ENCODE measurements at regions not wholly inside any gene's neighbourhood (a gene's known extent, or its start where the extent isn't known, plus 50 kb on each side); places are given as distances from the start of the nearest gene placed in this dataset.
"Not testable (repeated sequence)": the region's sequence is repeated elsewhere in the genome, so short reads cannot be mapped to it uniquely, and the experiment has no call there.

GRCh38 chr10:25797888-25798429 lies 136.1 kb upstream of the MYO3A start:
- DNase-seq (ENCODE audit: extremely low read depth in 1 of 2, low read depth in 1 of 2), result no peak

GRCh38 chr10:25804505-25804904 lies 129.5 kb upstream of the MYO3A start:
- no peak for DNase-seq (ENCODE audit: extremely low read depth in 1 of 2, low read depth in 1 of 2)

GRCh38 chr10:25805986-25806385 lies 128.0 kb upstream of the MYO3A start:
- no peak for DNase-seq (ENCODE audit: extremely low read depth in 1 of 2, low read depth in 1 of 2)

- DNase-seq (ENCODE audit: extremely low read depth in 1 of 2, low read depth in 1 of 2), result no peak
Measured at GRCh38 chr10:25808372-25808771, 125.7 kb upstream of the MYO3A start.

GRCh38 chr10:25811052-25811685 lies 122.9 kb upstream of the MYO3A start:
- DNase-seq (ENCODE audit: extremely low read depth in 1 of 2, low read depth in 1 of 2), result no peak

- no peak for DNase-seq (ENCODE audit: extremely low read depth in 1 of 2, low read depth in 1 of 2)
Measured at GRCh38 chr10:25813511-25813910, 120.5 kb upstream of the MYO3A start.

GRCh38 chr10:25815236-25815635 lies 118.8 kb upstream of the MYO3A start:
- DNase-seq (ENCODE audit: extremely low read depth in 1 of 2, low read depth in 1 of 2), result no peak

- DNase-seq (ENCODE audit: extremely low read depth in 1 of 2, low read depth in 1 of 2), result no peak
Measured at GRCh38 chr10:25815999-25816768, 117.8 kb upstream of the MYO3A start.

GRCh38 chr10:25817200-25817599 lies 116.8 kb upstream of the MYO3A start:
- no peak for DNase-seq (ENCODE audit: extremely low read depth in 1 of 2, low read depth in 1 of 2)

- DNase-seq (ENCODE audit: extremely low read depth in 1 of 2, low read depth in 1 of 2), result no peak
Measured at GRCh38 chr10:25818751-25819150, 115.3 kb upstream of the MYO3A start.

GRCh38 chr10:25820472-25820871 lies 113.6 kb upstream of the MYO3A start:
- DNase-seq (ENCODE audit: extremely low read depth in 1 of 2, low read depth in 1 of 2), result no peak

GRCh38 chr10:25820874-25821273 lies 113.2 kb upstream of the MYO3A start:
- no peak for DNase-seq (ENCODE audit: extremely low read depth in 1 of 2, low read depth in 1 of 2)

- no peak for DNase-seq (ENCODE audit: extremely low read depth in 1 of 2, low read depth in 1 of 2)
Measured at GRCh38 chr10:25824050-25824449, 110.0 kb upstream of the MYO3A start.

- DNase-seq (ENCODE audit: extremely low read depth in 1 of 2, low read depth in 1 of 2), result no peak
Measured at GRCh38 chr10:25828475-25828874, 105.6 kb upstream of the MYO3A start.

- no peak for DNase-seq (ENCODE audit: extremely low read depth in 1 of 2, low read depth in 1 of 2)
Measured at GRCh38 chr10:25831080-25831479, 102.9 kb upstream of the MYO3A start.

- no peak for DNase-seq (ENCODE audit: extremely low read depth in 1 of 2, low read depth in 1 of 2)
Measured at GRCh38 chr10:25839683-25840082, 94.3 kb upstream of the MYO3A start.

- DNase-seq (ENCODE audit: extremely low read depth in 1 of 2, low read depth in 1 of 2), result not testable (repeated sequence)
Measured at GRCh38 chr10:25840875-25841274, 93.2 kb upstream of the MYO3A start.

GRCh38 chr10:25842146-25842545 lies 91.9 kb upstream of the MYO3A start:
- no peak for DNase-seq (ENCODE audit: extremely low read depth in 1 of 2, low read depth in 1 of 2)

GRCh38 chr10:25843551-25844170 lies 90.4 kb upstream of the MYO3A start:
- DNase-seq (ENCODE audit: extremely low read depth in 1 of 2, low read depth in 1 of 2), result no peak

GRCh38 chr10:25844716-25845115 lies 89.3 kb upstream of the MYO3A start:
- not testable (repeated sequence) for DNase-seq (ENCODE audit: extremely low read depth in 1 of 2, low read depth in 1 of 2)

GRCh38 chr10:25849268-25849667 lies 84.8 kb upstream of the MYO3A start:
- no peak for DNase-seq (ENCODE audit: extremely low read depth in 1 of 2, low read depth in 1 of 2)

- DNase-seq (ENCODE audit: extremely low read depth in 1 of 2, low read depth in 1 of 2), result no peak
Measured at GRCh38 chr10:25849988-25850387, 84.0 kb upstream of the MYO3A start.

All from activated CD8-positive, alpha-beta memory T cell treated with anti-CD3 and anti-CD28 coated beads for 1 hour (primary cell).